ENCODE measurements at regions not wholly inside any gene's neighbourhood (a gene's known extent, or its start where the extent isn't known, plus 50 kb on each side); places are given as distances from the start of the nearest gene placed in this dataset.

DNA sequence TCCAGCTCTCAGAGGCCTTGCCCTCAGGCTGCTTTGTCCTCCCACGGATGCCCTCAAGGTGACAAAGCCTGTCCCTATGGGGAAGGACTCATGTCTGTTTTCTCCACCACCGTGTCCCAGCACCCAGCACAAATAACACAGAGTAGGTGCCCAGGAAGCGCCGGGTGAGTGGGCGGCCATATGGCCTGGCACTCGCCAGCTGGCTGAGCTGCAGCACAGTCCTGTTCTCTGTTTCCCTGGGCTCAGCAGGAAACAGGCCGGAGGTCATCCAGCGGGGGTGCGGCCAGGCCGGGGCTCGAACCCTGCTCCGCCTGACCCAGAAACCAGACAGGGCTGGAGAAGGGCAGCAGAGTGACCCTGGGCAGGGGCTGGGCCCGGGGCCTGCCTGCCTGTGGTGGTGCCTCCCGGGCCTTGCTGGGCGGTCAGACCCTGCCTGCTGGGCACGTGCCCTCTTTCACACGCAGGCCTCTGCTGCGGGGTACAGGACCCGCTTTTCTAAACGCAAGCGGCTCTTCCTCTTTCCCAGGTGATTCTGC is 139.0 kb upstream of the CIBAR2 start:
- TF ChIP-seq EZH2 (IDR thresholded peaks at IDR 0.05; ENCODE audit: insufficient read depth, poor library complexity, severe bottlenecking) (no peak), EZH2phosphoT487 (IDR thresholded peaks at IDR 0.05; ENCODE audit: insufficient read depth, low read depth) (no peak)
